ENCODE measurements at regions not wholly inside any gene's neighbourhood (a gene's known extent, or its start where the extent isn't known, plus 50 kb on each side); places are given as distances from the start of the nearest gene placed in this dataset.

DNA sequence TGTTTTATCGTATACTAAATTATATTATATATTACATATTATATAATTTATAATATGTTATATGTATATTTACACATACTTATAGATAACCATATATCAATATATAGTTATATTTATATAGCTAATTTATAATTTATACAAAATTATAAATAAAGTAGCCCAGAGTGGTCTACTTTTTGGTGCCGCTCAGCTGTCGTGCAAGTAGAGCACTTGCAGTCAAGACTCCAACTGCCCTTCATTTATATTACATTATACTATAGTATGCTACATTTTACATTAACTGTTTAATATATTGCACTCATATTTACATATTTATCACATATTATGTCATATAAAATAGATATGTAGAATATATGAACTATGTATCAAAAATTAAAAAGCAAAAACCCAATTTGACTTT lies 1124.7 kb upstream of the MIR17HG start:
- no peaks in the 10 kb centered on the region for H3K4me1 Mint-ChIP-seq
- DNase-seq (ENCODE audit: low spot score) (no peak), ATAC-seq (no peak)
- Histone ChIP-seq H3K27ac (ENCODE audit: low read depth) (no peak overlapping the region), H2AFZ (no peak overlapping the region), H3K4me1 (ENCODE audit: insufficient read depth) (no peaks in the 10 kb centered on the region), H3K27me3 (ENCODE audit: insufficient read depth) (no peaks in the 10 kb centered on the region), H3K4me3 (no peak overlapping the region), H3K36me3 (ENCODE audit: insufficient read depth) (no peaks in the 10 kb centered on the region), H3K79me2 (replicated peaks; ENCODE audit: insufficient read depth) (no peaks in the 10 kb centered on the region), H3K9me2 (ENCODE audit: insufficient read depth) (no peaks in the 10 kb centered on the region), H3F3A (replicated peaks; ENCODE audit: low read depth) (no peaks in the 10 kb centered on the region), H3K4me2 (no peak overlapping the region), H4K20me1 (replicated peaks; ENCODE audit: insufficient read depth) (no peaks in the 10 kb centered on the region)
- H3K36me3 Mint-ChIP-seq (ENCODE audit: low read depth): no peaks in the 10 kb centered on the region
- no peak for TF ChIP-seq ZNF114 (CRISPR knock-in tag; IDR thresholded peaks at IDR 0.05)
- TF ChIP-seq STAT1 (IDR thresholded peaks at IDR 0.05; ENCODE audit: unreplicated experiment): no peak
- no peak for TF ChIP-seq NANOG (IDR thresholded peaks at IDR 0.05; ENCODE audit: borderline replicate concordance)
- no peak for TF ChIP-seq EZH2phosphoT487 (IDR thresholded peaks at IDR 0.05; ENCODE audit: unreplicated experiment)
- TF ChIP-seq, protein P1, sequence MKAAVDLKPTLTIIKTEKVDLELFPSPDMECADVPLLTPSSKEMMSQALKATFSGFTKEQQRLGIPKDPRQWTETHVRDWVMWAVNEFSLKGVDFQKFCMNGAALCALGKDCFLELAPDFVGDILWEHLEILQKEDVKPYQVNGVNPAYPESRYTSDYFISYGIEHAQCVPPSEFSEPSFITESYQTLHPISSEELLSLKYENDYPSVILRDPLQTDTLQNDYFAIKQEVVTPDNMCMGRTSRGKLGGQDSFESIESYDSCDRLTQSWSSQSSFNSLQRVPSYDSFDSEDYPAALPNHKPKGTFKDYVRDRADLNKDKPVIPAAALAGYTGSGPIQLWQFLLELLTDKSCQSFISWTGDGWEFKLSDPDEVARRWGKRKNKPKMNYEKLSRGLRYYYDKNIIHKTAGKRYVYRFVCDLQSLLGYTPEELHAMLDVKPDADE (IDR thresholded peaks at IDR 0.05): no peak
- TF ChIP-seq CREB1 (CRISPR knock-in tag; IDR thresholded peaks at IDR 0.05; ENCODE audit: low read depth): no peak
- TF ChIP-seq, protein P2, sequence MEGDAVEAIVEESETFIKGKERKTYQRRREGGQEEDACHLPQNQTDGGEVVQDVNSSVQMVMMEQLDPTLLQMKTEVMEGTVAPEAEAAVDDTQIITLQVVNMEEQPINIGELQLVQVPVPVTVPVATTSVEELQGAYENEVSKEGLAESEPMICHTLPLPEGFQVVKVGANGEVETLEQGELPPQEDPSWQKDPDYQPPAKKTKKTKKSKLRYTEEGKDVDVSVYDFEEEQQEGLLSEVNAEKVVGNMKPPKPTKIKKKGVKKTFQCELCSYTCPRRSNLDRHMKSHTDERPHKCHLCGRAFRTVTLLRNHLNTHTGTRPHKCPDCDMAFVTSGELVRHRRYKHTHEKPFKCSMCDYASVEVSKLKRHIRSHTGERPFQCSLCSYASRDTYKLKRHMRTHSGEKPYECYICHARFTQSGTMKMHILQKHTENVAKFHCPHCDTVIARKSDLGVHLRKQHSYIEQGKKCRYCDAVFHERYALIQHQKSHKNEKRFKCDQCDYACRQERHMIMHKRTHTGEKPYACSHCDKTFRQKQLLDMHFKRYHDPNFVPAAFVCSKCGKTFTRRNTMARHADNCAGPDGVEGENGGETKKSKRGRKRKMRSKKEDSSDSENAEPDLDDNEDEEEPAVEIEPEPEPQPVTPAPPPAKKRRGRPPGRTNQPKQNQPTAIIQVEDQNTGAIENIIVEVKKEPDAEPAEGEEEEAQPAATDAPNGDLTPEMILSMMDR (conservative IDR thresholded peaks at IDR 0.05; ENCODE audit: low read depth in 2 of 2): no peak
- TF ChIP-seq, protein P3, sequence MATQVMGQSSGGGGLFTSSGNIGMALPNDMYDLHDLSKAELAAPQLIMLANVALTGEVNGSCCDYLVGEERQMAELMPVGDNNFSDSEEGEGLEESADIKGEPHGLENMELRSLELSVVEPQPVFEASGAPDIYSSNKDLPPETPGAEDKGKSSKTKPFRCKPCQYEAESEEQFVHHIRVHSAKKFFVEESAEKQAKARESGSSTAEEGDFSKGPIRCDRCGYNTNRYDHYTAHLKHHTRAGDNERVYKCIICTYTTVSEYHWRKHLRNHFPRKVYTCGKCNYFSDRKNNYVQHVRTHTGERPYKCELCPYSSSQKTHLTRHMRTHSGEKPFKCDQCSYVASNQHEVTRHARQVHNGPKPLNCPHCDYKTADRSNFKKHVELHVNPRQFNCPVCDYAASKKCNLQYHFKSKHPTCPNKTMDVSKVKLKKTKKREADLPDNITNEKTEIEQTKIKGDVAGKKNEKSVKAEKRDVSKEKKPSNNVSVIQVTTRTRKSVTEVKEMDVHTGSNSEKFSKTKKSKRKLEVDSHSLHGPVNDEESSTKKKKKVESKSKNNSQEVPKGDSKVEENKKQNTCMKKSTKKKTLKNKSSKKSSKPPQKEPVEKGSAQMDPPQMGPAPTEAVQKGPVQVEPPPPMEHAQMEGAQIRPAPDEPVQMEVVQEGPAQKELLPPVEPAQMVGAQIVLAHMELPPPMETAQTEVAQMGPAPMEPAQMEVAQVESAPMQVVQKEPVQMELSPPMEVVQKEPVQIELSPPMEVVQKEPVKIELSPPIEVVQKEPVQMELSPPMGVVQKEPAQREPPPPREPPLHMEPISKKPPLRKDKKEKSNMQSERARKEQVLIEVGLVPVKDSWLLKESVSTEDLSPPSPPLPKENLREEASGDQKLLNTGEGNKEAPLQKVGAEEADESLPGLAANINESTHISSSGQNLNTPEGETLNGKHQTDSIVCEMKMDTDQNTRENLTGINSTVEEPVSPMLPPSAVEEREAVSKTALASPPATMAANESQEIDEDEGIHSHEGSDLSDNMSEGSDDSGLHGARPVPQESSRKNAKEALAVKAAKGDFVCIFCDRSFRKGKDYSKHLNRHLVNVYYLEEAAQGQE (IDR thresholded peaks at IDR 0.05; ENCODE audit: unreplicated experiment): no peak
- no peak for TF ChIP-seq JUNB (IDR thresholded peaks at IDR 0.05; ENCODE audit: unreplicated experiment)
- no peak for TF ChIP-seq ZNF331 (CRISPR knock-in tag; IDR thresholded peaks at IDR 0.05; ENCODE audit: low read depth)
- TF ChIP-seq POLR2AphosphoS5 (IDR thresholded peaks at IDR 0.05; ENCODE audit: low read depth): no peak
- TF ChIP-seq, protein P4, sequence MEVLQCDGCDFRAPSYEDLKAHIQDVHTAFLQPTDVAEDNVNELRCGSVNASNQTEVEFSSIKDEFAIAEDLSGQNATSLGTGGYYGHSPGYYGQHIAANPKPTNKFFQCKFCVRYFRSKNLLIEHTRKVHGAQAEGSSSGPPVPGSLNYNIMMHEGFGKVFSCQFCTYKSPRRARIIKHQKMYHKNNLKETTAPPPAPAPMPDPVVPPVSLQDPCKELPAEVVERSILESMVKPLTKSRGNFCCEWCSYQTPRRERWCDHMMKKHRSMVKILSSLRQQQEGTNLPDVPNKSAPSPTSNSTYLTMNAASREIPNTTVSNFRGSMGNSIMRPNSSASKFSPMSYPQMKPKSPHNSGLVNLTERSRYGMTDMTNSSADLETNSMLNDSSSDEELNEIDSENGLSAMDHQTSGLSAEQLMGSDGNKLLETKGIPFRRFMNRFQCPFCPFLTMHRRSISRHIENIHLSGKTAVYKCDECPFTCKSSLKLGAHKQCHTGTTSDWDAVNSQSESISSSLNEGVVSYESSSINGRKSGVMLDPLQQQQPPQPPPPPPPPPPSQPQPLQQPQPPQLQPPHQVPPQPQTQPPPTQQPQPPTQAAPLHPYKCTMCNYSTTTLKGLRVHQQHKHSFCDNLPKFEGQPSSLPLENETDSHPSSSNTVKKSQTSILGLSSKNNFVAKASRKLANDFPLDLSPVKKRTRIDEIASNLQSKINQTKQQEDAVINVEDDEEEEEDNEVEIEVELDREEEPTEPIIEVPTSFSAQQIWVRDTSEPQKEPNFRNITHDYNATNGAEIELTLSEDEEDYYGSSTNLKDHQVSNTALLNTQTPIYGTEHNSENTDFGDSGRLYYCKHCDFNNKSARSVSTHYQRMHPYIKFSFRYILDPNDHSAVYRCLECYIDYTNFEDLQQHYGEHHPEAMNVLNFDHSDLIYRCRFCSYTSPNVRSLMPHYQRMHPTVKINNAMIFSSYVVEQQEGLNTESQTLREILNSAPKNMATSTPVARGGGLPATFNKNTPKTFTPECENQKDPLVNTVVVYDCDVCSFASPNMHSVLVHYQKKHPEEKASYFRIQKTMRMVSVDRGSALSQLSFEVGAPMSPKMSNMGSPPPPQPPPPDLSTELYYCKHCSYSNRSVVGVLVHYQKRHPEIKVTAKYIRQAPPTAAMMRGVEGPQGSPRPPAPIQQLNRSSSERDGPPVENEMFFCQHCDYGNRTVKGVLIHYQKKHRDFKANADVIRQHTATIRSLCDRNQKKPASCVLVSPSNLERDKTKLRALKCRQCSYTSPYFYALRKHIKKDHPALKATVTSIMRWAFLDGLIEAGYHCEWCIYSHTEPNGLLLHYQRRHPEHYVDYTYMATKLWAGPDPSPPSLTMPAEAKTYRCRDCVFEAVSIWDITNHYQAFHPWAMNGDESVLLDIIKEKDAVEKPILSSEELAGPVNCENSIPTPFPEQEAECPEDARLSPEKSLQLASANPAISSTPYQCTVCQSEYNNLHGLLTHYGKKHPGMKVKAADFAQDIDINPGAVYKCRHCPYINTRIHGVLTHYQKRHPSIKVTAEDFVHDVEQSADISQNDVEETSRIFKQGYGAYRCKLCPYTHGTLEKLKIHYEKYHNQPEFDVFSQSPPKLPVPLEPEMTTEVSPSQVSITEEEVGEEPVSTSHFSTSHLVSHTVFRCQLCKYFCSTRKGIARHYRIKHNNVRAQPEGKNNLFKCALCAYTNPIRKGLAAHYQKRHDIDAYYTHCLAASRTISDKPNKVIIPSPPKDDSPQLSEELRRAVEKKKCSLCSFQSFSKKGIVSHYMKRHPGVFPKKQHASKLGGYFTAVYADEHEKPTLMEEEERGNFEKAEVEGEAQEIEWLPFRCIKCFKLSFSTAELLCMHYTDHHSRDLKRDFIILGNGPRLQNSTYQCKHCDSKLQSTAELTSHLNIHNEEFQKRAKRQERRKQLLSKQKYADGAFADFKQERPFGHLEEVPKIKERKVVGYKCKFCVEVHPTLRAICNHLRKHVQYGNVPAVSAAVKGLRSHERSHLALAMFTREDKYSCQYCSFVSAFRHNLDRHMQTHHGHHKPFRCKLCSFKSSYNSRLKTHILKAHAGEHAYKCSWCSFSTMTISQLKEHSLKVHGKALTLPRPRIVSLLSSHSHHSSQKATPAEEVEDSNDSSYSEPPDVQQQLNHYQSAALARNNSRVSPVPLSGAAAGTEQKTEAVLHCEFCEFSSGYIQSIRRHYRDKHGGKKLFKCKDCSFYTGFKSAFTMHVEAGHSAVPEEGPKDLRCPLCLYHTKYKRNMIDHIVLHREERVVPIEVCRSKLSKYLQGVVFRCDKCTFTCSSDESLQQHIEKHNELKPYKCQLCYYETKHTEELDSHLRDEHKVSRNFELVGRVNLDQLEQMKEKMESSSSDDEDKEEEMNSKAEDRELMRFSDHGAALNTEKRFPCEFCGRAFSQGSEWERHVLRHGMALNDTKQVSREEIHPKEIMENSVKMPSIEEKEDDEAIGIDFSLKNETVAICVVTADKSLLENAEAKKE (CRISPR knock-in tag; IDR thresholded peaks at IDR 0.05): no peak
- TF ChIP-seq EZH2 (IDR thresholded peaks at IDR 0.05; ENCODE audit: low read depth, unreplicated experiment): no peak
- no peaks in the 10 kb centered on the region for H3K9me3 Mint-ChIP-seq
- no peaks in the 10 kb centered on the region for H3K27me3 Mint-ChIP-seq (ENCODE audit: insufficient read depth, low read depth, poor library complexity)
- no peak overlapping the region for H3K4me3 Mint-ChIP-seq
- H3K27ac Mint-ChIP-seq: no peak overlapping the region

All from GM23338 (cell line).